Activated T-cell treated with anti-CD3 and anti-CD28 coated beads for 4 hours (primary cell): ENCODE measurements at regions not wholly inside any gene's neighbourhood (a gene's known extent, or its start where the extent isn't known, plus 50 kb on each side); places are given as distances from the start of the nearest gene placed in this dataset.

Source experiments
- DNase-seq: peaks from one replicate; pipeline ENCODE4 v3.0.0-alpha.2; 2020

DNA sequence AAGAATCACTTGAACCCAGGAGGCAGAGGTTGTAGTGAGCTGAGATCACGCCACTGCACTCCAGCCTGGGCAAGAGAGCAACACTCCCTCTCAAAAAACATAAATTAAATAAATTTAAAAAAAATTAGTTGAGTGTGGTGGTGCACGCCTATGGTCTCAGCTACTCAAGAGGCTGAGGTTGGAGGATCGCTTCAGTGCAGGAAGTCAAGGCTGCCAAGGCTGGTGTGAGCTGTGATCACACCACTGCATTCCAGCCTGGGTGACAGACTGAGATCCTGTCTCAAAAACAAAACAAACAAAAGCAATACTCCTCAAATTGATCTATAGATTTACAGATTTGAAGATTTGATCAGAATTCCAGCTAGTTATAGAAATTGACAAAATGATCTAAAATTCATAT lies 92.7 kb upstream of the RESF1 start:
- DNase-seq, result no peak

DNA sequence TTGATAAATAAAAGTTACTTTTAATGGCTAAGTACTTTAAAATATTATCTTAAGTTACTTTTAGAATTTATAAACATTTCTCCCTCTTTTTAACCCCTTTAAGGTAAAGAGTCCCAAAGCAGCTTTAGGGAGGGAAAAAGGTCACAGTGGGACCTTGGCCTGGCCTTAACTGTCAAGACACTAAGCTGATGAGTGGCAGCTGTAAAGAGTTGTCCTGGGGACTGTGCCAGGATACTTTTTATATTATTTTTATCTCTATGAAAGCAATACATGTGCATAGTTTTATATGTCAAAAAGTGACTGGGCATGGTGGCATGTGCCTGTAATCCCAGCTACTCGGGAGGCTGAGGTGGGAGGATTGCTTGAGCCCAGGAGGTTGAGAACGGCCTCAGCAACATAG lies 94.2 kb upstream of the RESF1 start:
- DNase-seq, result no peak

DNA sequence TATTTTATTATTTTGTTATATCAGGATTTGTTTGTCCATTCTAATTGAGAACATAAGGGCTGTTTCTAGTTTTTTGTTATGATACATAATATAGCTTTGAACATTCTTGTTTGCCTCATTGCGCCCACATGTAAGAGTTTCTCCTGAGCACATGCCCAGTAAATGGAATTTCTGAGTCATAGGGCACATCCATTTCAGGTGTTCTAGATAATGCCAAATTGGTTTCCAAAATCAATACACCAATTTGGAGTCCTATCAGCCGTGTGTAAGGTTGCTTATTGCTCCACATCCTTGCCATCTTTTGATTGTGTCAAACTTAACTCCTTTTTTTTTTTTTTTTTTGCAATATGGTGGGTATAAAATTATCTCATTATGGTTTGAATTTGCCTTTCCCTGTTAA lies 97.9 kb upstream of the RESF1 start:
- DNase-seq, result no peak

DNA sequence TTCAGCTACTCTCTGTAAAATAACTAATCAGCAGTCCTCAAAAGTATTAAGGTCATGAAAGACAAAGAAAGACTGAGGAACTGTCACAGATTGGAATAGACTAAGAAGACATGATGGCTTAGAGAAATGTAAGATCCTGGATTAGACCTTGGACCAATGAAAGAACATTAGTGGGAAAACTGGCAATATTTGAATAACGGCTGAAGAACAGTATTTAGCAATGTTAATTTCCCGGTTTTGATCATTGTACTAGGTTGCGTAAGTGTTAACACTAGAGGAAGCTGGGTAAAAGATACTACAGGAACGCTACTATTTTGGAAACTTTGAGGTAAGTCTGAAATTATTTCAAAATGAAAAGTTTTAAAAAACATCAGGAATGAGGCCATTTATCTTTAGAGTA lies 98.8 kb upstream of the RESF1 start:
- no peak for DNase-seq

DNA sequence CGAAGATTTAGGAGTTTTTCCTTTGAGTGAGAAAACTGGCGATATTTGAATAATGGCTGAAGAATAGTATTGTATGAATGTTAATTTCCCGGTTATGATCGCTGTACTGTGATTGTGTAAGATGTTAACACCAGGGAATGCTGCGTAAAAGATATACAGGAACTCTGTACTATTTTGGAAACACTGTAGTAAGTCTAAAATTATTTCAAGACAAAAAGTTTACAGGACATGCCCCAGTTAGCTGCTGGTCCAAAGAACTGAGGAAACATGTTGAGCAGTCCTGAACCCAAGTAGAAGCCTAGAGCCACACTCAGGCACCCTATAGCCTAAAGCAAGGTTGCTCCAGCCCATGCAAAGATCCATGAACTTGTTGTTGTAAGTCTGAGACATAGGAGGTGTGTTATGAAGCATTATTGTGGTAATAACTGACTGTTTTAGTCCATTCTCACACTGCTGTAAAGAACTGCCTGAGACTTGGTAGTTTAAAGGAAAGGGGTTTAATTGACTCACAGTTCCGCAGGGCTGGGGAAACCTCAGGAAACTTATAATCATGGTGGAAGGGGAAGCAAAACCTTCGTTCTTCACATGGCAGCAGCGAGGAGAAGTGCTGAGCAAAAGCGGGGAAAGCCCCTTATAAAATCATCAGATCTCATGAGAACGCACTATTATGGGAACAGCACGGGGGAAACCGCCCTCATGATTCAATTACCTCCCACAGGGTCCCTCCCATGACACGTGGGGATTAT lies 99.8 kb upstream of the RESF1 start:
- DNase-seq, result no peak

DNA sequence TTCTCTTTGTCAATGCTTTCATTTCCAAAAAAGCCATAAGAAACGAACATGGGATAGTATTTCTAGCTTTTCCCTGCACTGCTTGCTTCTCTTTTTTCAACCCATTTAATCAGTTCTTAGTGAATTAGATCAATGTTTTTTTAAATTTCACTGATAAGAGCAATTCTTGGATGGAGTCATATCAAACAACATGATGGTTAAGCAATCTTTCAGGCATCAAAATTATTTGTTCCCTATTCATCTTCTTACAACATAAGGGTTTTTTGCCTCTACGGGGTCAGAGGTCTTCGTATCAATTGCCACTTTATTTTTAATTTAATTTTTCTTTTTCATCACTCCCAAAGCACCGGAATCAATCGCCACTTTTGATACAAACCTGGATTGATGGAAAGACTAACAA lies 103.8 kb upstream of the RESF1 start:
- no peak for DNase-seq

DNA sequence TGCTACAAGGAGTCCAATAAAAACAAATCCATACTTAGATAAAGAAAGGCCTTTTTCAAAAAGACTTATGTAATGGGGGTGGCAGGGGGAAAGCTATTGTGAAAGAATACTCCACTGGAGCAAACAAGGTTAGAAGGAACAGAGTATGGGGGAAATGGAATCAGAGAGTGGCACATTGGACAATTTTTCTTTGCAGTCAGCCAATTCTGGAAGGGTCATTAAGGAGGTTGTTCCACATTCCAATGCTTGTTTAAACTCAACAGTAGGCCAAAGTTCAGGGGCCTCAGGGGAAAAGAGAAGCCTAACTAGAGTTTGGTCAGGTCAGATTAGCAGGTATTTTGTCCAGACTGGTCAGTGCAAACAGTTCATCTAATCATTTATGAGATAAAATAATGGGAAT lies 105.2 kb upstream of the RESF1 start:
- DNase-seq, result no peak

DNA sequence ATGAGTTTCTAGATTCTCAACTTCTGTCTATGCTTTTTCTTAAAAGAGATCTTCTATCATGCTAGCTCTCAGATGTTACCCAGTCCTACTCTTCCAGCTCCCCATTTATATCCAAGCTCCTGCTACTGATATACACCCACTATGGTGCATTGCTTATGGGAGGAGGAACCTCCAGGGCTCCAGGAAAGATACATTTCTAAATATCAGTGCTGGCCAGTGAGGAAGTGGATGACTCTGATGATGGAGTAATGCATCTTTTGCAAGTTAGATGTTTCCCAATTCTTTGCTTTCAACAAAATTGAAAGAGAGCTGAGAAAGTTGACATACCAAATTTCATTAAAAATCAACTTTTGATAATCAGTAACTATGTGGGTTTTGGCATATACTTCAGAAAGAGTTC lies 105.7 kb upstream of the RESF1 start:
- no peak for DNase-seq

DNA sequence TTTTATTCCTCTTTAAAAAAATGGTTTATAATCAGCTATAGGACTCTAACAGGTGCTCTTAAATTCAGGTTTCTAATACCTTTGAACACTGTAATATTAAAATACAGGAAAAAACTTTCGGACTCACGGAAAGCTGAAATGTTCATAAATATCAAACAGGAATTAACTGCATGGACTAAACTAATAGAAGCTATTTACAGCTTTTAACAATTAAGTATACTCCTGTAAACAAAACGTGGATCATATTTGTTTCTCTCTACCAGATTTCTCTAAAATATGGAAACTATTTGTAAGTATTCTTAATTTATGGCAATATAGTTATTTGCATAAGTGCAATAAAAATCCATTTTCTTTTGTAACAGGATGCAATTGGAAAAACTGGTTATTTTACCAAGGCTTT lies 108.9 kb upstream of the RESF1 start:
- no peak for DNase-seq

DNA sequence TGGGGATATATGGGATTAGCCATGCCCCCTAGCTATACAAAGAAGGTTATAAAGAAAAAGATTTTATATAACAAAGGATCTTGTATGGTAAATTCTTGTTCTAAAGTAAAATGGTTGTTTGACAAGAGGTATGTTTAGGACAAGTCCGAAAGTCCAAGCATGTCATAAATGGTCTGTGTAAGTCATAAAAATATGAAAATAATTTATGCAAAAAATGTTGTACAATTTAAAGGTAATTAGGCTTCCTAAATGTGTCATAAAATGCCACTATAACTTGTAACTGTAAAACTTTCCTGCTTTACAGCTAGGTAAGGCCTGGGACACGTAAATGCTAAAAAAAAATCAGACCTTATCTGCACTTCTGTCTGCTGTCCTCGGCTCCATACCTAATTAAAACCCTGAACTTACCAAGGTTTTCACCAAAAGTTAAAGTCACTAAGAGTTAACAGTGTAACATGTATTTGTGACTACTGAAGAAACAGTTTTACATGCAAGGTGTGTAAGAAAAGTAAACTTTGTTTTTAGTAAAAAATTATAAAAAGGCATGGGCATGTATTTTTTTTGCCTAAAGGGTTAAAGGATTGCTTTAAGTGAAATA lies 110.0 kb upstream of the RESF1 start:
- DNase-seq, result no peak

DNA sequence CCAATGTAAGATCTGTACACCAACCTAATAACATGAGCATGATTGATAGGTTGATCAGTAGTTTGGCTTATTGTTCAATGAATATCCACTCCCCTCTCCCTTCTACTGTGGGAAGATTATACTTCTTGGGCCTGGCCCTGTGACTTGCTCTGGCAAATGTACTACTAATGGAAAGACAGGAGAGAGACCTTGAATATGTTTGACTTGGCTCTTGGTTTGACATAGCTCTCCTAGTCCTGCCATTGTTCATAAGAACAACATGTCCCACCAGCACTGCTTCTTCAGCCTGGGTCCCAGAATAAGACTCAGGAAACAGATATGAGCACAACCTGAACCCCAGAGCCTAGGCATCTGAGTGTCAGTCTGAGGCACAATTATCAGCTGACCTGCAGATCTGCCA lies 112.8 kb upstream of the RESF1 start:
- DNase-seq, result no peak

DNA sequence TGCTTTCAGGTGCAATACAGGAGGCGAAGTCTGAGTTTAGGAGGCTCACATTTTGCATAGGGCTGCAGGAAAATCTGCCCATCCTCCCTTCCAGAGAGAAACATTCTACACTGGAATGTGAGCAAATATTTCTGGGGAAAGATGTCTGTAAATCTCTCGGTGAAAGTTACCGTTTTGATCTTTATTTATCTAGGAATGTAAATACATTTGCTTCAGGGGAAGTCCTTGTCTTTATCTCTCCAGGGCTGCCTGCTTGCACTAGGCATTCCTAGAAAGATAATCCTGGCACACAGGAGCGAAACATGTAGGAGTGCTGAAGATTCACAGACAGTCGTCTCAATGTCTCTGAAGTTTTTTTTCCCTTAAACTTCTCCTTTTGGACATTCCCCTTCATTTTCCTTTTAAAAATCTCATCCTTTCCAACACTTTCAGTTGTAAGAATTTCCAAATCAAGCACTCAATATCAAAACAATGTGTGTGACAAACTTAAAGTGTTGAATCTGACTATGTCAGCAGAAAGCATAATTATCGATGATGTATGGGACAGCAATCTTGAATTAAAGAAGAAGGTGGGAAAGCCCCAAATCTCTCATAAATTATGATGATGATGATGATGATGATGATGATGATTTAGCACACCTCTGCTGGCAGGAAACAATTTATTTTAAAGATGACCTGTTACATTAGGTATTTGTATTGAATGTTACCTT lies 113.4 kb upstream of the RESF1 start:
- DNase-seq, result no peak

DNA sequence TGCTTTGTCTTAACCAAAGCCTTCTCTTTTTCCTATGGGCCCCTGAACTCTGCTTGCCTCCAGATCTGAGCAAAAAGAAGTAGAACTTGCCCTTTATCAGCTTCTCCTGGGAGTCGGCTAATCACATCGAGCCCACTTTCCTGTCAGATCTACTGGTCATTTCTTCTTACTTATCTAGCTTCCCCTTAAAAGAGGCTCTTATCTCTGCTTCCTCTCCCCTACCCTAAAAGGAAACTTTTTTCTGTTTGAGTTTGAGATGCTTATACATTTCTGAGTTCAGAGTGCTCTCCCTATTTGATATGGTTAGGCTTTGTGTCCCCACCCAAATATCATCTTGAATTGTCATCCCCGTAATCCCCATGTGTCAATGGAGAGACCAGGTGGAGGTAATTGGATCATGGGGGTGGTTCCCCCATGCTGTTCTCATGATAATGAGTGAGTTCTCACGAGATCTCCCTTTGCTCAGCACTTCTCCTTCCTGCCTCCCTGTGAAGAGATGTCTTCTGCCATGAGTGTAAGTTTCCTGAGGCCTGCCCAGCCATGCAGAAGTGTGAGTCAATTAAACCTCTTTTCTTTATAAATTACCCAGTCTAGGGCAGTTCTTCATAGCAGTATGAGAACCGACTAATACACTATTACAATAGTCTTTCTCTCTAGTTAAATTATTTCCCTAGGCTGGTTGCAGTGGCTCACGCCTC lies 114.7 kb upstream of the AMN1 start:
- no peak for DNase-seq

DNA sequence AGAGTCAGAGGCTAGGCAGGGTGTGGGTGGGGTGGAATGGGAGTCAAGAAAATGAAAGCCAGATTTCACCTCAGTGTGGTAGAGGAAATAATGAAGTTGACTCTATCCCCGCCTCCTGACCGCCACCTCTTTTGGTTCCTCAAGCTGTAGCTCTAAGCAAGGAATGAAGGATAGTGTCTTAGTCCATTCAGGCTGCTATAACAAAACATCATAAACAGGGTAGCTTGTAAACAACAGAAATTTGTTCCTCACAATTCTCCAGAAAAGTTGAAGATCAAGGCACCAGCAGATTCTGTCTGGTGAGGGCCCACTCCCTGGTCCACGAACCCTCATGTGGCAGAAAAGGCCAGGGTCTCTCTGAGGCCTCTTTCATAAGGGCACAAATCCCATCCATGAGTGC lies 109.1 kb upstream of the AMN1 start:
- DNase-seq, result no peak

DNA sequence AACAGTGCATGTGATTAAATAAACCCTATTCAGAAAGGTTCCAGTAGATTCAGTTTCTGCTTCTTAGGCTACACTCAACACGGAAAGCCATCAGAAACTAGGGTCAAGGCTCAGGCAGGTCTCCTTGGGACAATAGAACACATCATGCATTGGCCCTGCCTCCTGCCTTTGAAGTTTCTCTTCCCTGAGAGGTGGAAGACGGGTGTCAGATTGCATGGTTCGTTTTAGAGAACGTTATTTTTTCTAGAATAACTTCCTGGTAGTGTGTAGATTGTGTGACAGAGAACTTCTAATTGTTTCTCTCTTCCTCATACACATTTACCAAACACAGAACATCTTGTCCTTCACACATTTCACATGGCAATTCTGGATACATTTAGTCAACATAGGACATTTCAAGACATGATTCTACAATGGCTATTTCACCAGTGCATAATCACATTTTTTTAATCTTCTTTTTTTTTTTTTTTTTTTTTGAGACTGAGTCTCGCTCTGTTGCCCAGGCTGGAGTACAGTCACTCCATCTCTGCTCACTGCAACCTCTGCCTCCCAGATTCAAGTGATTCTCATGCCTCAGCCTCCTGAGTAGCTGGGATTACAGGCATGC lies 106.6 kb upstream of the AMN1 start:
- DNase-seq, result no peak

DNA sequence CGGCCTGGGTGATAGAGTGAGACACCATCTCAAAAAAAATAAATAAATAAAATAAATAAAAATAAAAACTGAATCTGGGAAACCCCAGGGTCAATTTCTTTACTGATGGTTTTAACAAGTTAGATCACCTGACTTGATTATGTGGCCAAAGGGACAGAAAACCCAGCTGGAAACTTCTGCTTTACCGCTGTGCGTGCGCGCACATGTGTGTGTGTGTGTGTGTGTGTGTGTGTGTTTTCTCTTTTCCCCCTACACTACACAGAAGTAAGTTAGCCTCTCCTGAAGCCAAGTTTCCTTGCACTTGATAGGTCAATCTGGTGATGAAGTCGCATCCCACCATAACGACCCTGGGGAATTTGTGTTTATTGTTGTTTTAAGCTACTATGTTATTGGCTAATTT lies 105.3 kb upstream of the AMN1 start:
- no peak for DNase-seq

DNA sequence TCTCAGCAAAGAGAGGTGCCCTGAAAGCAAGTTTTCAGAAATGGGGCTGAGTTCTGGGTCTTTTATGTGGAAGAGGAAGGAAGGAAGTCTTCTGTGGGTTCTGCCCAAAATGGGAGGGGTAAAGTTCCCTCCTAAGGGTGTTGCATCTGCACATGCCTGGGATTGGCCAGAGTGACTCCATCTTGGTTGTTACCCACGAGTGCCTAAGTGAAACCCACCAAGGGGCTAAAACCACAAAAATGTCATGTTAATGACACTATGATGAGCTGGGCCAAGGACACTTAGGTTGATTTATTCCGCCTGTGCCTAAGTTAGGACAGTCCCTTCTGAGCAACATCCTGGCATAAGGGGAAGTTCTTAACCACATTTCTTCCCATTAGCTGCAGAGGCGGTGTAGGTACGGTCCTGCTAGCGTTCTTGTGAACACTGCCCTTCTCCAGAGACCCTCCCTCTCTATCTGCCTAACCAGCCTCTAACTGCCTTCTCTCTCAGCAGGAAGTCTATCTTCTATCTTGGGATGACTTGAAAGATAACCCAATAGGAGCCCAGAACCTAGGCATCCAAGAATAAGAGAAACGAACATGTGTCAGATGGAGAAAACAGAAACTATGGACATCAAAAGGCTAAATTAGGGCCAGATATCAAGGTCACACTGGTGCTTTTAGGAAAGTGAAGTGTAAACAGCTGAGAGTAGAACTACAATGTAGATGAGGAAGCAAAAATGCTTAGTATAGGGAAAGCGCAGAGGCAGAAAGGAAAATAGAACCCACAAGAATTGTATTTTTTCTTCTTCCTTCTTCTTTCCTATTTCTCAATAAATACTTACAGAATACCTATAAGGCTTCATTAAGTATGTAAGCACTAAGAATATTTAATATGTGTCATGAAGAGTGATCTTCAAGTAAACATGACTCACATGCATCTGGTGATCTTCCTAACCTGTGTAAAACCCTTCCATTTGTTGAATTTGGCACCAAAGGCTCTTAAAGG lies 104.2 kb upstream of the AMN1 start:
- peak; percentile 9 for DNase-seq

DNA sequence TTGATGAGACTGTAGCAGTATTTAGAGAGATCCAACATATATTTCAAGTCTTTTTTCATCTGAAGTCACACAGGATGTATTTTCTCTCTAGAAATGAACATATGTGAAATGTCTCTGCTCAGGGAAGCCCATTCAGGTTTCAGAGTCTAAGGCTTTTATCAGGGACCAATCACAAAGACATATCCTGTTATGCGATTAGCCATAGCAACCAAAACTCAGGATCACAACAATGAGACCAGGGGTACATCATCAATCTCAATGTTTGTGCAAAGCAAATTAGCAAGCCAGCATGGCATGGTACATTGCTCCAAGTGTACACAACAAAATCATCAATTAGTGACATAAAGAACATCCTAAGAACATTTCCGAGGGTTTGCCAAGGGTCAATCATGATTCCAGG lies 99.2 kb upstream of the AMN1 start:
- DNase-seq, result no peak

DNA sequence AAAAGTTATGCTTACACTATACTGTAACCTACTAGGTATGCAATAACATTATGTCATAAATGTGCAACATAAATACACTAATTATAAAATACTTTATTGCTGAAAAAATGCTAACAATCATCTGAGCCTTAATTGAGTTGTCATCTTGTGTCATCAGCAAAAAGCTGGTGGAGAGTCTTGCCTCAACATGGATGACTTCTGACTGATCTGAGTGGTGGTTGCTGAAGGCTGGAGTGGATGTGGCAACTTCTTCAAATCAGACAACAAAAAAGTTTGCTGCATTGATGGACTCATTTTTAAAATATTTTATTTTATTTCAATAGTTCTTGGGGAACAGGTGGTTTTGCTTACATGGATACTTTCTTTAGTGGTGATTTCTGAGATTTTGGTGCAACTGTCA lies 93.9 kb upstream of the AMN1 start:
- DNase-seq, result no peak

DNA sequence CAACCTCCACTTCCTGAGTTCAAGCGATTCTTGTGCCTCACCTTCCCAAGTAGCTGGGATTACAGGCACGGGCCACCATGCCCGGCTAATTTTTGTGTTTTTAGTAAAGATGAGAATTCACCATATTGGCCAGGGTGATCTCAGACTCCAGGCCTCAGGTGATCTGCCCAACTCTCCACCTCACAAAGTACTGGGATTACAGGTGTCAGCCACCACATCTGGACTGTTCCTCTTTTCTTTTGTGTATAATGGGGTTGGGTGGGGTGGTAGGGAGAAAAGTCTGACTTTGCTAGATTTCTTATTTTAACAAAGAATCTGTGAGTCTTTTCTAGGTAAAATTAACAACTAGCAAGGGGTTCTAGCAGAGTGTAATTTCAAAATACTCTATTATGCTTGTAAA lies 92.7 kb upstream of the AMN1 start:
- DNase-seq, result no peak

DNA sequence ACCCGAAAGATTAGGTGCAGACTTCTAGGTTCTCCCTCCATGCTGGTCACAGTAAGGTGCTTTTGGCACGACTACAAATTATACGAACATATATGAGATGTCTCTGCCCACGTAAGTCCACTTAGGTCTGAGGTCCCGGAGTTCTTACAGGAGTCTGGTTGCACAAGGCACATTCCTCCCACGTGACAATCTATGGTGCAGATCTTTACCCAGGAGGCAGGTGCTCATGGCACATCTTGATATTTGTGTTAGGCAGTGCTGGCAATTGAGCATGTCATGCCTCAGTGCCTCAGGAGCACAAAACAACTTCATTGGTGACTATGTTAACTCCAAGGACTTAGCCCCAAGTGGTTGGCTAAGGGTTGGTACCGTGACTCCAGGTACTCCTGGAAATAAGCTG lies 92.0 kb upstream of the AMN1 start:
- DNase-seq, result no peak

DNA sequence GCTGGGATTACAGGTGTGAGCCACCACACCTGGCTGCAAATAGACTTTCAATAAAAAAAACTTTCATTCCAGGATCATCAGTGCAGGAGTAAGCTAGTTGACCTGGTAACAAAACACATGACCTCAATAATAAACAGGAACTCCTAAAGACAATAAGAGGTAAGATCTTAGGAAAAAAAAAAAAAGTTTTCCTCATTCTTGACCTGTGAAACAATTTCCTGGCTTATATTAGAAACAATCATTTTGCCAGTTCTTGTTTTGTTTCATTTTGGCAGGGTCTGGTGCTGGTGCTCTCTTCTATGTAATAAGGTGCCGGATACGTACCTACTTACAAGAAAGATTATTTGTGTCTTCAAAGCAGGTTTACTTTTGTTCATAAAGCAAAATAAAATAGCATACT lies 90.6 kb upstream of the AMN1 start:
- DNase-seq, result no peak
